ENCODE measurements at regions not wholly inside any gene's neighbourhood (a gene's known extent, or its start where the extent isn't known, plus 50 kb on each side); places are given as distances from the start of the nearest gene placed in this dataset.

- no peak overlapping the region for H3K4me3 ChIP-seq (ENCODE audit: control insufficient read depth, low read depth, low read length)
- TF ChIP-seq CTCF (IDR thresholded peaks at IDR 0.05; ENCODE audit: control insufficient read depth, insufficient read depth, low read depth, low read length, missing control alignments) = no peak
- no peak for DNase-seq (ENCODE audit: low read depth)
Observed at GRCh38 chr1:213773975-213774374, 213.8 kb upstream of the PROX1 start.

GRCh38 chr1:213776969-213777368 is 210.8 kb upstream of the PROX1 start:
- DNase-seq (ENCODE audit: low read depth) = no peak
- H3K4me3 ChIP-seq (ENCODE audit: control insufficient read depth, low read depth, low read length) = no peak overlapping the region
- TF ChIP-seq CTCF (IDR thresholded peaks at IDR 0.05; ENCODE audit: control insufficient read depth, insufficient read depth, low read depth, low read length, missing control alignments) = no peak

- DNase-seq (ENCODE audit: low read depth) = no peak
- no peak for TF ChIP-seq CTCF (IDR thresholded peaks at IDR 0.05; ENCODE audit: control insufficient read depth, insufficient read depth, low read depth, low read length, missing control alignments)
- no peak overlapping the region for H3K4me3 ChIP-seq (ENCODE audit: control insufficient read depth, low read depth, low read length)
Observed at GRCh38 chr1:213779228-213779627, 208.5 kb upstream of the PROX1 start.

GRCh38 chr1:213782941-213783672 is 204.7 kb upstream of the PROX1 start:
- no peak for TF ChIP-seq CTCF (IDR thresholded peaks at IDR 0.05; ENCODE audit: control insufficient read depth, insufficient read depth, low read depth, low read length, missing control alignments)
- no peak for DNase-seq (ENCODE audit: low read depth)

GRCh38 chr1:213783893-213784292 is 203.9 kb upstream of the PROX1 start:
- TF ChIP-seq CTCF (IDR thresholded peaks at IDR 0.05; ENCODE audit: control insufficient read depth, insufficient read depth, low read depth, low read length, missing control alignments) = no peak
- no peak for DNase-seq (ENCODE audit: low read depth)
- H3K4me3 ChIP-seq (ENCODE audit: control insufficient read depth, low read depth, low read length) = no peak overlapping the region

More at GRCh38 chr1:213782941-213783672, 204.7 kb upstream of the PROX1 start:
- H3K4me3 ChIP-seq (ENCODE audit: control insufficient read depth, low read depth, low read length) = no peak overlapping the region

GRCh38 chr1:213786683-213787082 is 201.1 kb upstream of the PROX1 start:
- no peak for TF ChIP-seq CTCF (IDR thresholded peaks at IDR 0.05; ENCODE audit: control insufficient read depth, insufficient read depth, low read depth, low read length, missing control alignments)
- no peak for DNase-seq (ENCODE audit: low read depth)

More at GRCh38 chr1:213786683-213787082, 201.1 kb upstream of the PROX1 start:
- no peak overlapping the region for H3K4me3 ChIP-seq (ENCODE audit: control insufficient read depth, low read depth, low read length)

Data from AG09309 (cell line).